LNCAP (cell line): ENCODE measurements at regions not wholly inside any gene's neighbourhood (a gene's known extent, or its start where the extent isn't known, plus 50 kb on each side); places are given as distances from the start of the nearest gene placed in this dataset.

Experiments
- CTCF ChIP-seq: fragments of 450-650 bp; IDR thresholded peaks from 2 replicates; pipeline ENCODE4 v1.5.1; 2017; ENCODE audit warnings: mild to moderate bottlenecking

GRCh38 chr1:194533641-194534040, 1347.2 kb upstream of the B3GALT2 start:
- TF ChIP-seq CTCF = no peak

GRCh38 chr1:194517567-194517966, 1331.2 kb upstream of the B3GALT2 start:
- TF ChIP-seq CTCF = no peak

- no peak for TF ChIP-seq CTCF
These were observed 1329.5 kb upstream of the B3GALT2 start for GRCh38 chr1:194515916-194516315.

GRCh38 chr1:194512957-194513356, 1326.5 kb upstream of the B3GALT2 start:
- TF ChIP-seq CTCF = no peak

GRCh38 chr1:194512345-194512744, 1325.9 kb upstream of the B3GALT2 start:
- TF ChIP-seq CTCF = no peak

- TF ChIP-seq CTCF = no peak
These were observed 1316.8 kb upstream of the B3GALT2 start for GRCh38 chr1:194503209-194503608.

- TF ChIP-seq CTCF = no peak
These were observed 1309.0 kb upstream of the B3GALT2 start for GRCh38 chr1:194495434-194495833.

- no peak for TF ChIP-seq CTCF
These were observed 1300.8 kb upstream of the B3GALT2 start for GRCh38 chr1:194487172-194487571.
